ENCODE measurements at regions not wholly inside any gene's neighbourhood (a gene's known extent, or its start where the extent isn't known, plus 50 kb on each side); places are given as distances from the start of the nearest gene placed in this dataset.
A peak's percentile ranks its signal among the peaks of the same experiment; 100 is the strongest.
"Not testable (repeated sequence)": the region's sequence is repeated elsewhere in the genome, so short reads cannot be mapped to it uniquely, and the experiment has no call there.

DNA sequence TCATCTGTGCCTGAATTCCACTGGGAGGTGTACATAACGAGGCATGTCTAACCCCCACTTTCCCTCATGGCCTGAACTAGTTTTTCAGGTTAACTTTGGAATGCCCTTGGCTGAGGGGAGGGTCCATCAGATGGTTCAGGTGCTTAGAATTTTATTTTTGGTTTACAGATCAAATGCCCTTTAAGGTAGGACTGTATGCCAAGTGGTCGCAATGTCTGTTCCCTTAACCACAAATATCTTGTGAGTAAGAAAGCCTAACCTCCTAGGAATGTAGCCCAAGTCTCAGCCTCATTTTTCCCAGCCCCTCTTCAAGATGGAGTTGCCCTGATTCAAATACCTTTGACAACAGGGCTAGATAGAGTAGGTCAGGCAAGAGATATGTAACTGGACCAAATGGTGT, 78.4 kb downstream of the RNASET2 start:
- no peak for DNase-seq

DNA sequence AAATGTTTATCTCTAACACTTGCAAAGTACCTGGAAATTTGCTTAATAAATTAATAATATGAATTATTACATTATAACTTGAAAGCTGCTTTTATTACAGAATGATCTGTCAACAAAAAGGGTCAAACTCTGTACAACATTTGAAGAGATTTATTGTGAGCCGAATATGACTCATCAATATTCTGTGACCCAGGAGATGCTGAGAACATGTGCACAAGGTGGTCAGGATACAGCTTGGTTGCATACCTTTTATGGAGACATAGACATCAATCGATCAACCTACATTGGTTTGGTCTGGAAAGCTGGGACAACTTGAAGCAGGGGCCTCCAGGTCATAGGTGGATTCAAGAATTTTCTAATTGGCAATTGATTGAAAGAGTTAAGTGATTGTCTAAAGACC, 79.0 kb downstream of the RNASET2 start:
- DNase-seq, result no peak

DNA sequence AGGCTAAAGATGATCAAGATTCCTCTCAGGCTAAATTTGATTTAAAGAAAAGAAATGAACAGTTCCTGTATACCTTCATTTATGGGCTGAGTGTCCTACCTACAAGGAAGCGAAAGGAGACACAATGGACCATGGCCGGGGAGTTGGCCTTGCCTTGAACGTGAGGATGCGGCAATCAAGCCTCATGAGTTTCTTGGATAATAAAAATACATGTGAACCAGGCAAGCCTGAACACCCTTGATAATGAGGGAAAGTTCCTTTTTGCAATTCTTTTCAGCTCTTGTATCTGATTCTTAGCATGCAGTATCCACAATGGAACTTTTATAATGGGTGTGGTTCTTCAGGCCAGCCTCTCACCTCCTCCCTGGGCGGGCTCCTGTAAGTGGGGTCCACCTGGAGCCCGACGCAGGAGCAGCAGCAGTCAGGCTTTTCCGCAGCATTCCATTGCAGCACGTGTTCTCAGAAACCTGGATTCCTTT, 83.8 kb downstream of the RNASET2 start:
- no peak for DNase-seq

DNA sequence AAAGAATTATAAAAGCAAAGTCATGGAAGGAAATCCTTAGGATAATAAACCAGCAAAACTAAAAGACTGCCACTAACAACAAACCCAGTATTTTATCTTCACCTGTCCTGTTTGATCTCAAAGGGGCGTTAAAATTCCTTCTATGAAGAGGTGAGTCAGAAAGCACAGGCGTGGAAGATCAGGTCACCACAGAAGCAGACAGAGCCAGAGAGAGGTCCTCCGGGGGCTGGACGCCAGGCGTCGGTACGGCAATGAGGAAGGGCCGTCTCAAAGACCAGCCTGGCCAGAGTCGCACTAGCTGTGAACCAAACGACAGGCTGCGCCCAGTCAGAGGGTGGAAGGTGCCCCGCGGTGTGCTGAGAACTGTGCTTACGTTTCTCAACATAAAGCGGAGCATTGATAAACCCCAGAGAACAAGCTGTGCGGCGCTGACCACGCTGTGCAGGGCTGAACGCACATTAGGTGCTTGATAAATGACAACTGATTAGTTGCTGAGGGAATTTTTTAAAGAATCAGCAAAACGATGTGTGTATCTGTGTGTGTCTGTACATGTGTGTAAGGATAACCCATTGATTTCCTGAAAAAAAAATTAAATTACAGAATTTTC, 85.6 kb downstream of the RNASET2 start:
- DNase-seq, result no peak

DNA sequence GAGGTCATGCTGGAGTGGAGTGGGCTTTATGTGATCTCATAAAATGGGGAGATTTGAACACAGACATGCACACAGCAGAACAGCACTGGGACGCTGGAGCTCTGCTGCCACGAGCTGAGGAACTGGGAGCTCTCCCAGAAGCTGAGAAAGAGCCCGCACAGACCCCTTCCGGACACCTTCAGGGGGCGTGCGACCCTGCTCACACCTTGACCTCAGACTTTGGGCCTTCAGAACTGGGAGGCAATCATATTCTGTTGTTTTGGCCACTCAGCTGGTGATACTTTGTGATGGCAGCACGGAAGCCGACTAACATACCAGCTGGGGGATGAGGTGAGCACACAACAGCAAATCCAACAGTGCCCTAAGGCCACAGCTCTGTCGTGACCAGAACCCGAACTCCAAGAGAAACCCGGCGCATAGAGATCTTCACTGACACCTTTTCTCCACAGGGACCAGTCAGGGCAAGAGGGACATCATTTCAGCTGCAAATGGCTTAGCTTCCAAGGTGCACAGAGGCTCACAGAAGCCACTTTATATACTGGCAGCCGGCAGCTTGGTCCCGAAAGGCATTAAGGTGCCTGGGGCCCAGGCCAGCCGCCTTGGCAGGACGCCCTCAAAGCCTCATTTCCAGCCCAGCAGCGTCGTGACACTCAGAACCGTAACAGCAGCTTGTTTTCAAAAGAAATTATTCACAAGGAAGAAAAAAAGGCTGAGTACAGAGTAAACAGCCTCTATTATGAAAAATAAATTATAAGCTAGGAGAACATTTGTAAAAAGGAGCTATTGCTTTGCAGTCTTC, 89.3 kb downstream of the RNASET2 start:
- no peak for DNase-seq

DNA sequence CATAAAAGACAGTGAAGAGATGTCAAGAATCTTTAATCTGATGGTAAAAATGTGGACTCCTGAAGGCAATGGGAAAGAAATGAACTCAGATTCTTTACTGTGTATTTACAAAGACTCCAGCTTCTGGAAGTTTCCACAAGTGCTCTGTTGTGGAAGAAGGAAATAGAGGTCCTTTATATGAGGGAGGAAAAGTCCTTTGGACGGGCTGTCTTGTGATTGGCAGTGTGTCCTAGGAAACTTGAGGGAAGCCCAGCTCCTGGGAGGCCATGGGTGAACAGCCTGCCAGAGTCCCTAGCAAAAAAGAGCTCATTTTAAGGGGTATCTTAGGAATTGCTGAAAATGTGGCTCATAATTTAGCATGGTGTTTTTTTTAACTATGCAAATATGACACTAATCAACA, 92.0 kb downstream of the RNASET2 start:
- DNase-seq, result no peak

DNA sequence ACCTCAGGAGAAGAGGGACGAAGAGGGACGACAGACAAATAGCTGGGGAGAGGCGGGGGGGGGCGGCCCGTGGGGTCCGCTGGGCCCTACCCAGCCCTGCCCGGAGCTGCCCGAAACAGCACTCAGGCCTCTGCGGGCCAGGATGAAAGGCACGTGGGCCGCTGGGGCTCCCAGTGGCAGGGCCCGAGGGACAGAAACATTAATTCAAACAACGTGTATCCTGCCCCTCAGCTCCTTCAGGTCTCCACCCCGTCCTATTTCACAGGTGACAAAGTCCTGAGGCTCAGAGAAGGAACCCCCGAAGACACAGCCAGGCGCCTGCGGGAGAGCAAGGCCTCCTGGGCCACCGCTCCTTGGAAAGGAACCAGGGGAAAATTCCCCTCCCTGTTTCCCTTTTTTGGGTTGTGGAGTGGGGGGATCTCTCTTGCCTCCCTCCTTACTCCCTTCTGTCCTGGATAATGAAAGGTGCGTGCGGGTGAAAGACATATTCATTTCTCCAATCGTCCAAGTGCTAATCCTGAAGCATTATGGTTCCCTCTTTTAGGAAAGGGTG, 93.3 kb downstream of the RNASET2 start:
- DNase-seq, result no peak

DNA sequence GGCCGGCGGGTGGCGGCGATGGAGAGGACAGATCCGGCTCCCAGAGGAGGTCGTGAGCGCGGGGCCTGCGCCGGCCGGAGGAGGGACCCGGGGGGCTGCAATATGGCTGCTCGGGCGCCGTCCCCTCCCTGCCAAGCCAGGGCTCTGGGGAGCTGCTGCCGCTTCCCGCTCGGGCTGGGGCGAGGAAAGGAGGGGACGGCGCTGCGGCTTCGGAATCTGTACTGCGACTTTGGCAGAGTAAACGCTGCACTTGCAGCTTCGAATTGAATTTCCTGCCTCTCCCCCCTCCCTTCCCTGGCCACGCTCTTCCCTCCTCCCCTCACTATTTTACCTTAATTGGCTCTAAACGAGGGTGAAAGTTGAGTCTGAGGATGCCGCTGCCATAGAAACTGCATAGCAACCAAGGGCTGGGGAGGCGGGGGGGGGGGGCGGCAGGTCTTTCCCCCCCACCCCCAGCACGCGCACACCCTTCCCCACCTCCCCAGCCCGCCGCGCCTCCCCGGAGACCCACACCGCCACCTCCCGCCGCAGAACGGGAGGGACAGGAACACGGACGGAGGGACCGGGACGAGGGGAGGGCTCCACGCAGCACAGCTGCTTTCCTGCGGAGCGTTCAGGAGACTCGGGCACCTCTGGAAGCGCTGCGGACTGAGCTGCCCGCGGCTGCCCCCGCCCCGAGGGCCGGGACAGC, 93.9 kb downstream of the RNASET2 start:
- peak; percentile 40 for DNase-seq

DNA sequence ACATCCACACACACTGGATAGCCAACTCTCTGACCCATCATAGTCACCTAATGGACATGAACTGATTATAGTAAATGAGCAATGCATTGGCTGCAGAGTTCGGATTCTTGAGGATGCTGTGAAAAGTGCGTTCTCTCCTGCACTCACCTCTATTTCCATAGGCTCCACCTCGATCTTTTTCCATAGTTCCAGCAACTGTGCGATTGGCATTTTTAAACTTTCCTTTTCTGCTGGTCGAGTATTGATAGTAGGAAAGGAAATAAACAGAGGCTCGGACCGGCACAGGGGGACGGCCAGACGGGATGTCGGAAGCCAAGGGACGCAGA, 94.4 kb downstream of the RNASET2 start:
- DNase-seq, result no peak

DNA sequence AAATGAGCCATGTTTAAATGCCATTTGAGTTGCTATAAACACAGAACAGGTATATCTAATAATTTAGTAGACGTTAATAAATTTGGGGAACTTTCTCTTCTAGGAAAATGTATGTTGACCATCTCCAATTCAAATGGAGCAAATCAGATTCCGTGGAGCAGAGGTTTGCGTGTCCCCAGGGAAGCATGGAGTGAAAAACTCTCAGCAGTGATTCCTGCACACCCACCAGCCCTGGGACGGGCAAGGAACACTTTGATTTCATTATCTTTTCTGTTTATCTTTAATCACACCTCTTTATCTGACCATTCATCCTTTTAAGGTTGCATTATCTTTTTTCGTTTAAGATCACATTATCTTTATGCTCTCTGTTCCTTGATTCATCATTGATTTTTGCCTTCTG, 95.0 kb downstream of the RNASET2 start:
- no peak for DNase-seq

DNA sequence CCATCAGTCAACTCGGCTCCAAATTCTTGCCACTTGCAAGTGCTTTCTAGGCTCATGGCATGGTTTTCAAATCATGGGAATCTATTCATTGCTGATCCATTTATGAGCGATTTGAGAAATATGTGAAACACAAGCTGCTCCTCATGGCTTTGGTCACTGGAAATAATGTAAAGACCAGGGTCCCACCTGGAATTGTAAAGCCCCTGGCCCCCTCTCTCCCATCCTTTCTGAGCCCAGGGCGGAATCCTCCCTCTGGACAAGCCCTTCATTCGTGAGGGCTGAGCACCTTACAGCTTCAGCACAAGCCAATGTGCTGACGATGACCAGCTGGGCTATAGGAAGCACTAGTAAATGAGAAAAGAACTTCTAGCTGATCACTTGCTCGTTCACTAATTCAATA, 96.0 kb downstream of the RNASET2 start:
- DNase-seq, result no peak

DNA sequence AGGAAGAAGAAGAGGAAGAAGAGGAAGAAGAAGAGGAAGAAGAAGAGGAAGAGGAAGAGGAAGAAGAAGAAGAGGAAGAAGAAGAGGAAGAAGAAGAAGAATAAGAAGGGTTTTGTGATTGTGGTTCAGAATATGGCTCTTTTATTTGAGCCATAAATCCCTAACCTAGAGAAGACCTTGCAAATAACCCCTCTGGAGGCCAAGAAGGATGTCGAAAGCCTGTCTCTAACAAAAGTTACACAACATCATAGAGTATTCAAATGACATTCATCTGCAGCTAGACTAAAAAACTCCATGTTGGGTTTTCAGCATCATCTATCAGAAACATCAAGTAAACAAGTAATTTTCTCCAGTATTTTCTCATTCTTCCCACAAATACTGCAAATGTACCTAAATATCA, 100.9 kb downstream of the RNASET2 start:
- DNase-seq, result no peak

DNA sequence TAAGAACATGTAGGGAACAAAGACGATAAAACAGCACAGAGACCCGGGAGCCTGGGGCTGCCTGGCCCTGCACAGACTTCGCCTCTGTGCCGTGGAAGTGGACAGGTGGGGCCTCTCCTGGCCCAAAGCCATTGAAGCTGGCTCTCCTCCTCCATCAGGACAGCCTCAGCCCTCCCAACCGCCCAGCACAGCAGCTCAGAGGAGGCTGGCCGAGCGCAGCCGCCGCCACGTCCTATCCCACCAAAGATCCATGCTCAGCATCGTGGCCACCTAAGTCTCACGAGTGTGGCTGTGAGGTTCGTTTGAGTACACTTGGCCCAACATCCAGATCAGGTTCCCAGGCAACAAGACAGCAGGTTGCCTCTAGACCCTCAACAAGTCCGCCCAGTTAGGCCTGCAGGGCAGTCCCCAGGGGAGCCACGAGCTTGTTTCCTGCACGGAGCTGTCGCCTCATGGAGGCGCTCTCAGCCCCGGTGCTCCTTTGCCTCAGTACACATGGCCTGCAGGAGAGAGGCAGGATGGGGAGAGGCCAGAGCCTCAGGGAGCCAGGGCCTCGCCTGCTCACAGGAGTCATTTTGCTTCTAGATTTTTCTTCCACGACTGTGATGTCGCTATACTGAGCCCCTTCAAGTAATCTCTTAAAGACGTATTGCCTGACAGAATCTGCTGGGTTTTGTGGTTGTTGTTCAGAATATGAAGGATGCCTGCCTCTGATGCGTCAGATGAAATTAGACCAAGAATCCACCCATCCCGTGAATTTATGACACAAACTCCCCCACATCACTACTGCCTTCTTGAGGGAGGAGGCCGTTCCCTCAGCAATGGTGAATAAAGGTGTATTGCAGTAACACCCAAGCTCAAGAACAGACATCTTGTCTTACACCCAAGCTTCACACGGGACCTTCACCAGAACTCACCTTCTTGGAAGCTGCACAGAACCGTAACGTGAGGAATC, 102.7 kb downstream of the RNASET2 start:
- DNase-seq, result no peak

DNA sequence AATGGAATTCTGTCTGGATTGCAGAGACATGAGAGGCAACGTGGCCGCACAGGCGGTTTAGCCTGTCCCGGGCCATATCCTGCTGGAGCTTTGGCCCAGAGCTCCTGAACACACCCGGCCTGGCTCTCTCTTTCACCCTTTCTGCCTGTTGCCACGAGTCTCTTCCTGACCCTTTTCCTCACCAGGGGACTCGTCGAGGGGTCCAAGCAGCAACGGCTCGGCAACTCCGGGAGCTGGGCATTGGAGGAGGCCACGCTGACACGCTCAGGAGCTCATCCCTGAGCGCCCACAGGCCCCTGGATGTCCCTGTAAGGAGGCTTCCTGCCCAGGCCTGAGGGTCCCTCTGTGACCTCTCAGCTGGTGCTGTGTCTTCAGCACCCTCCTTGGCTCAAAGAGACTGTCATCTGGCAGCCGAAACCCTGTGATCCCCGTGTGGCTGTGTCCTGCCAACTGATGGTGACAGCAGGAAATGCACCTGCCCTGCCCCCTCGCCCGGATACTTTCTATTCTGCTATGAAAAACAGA, 103.8 kb downstream of the RNASET2 start:
- DNase-seq, result no peak

DNA sequence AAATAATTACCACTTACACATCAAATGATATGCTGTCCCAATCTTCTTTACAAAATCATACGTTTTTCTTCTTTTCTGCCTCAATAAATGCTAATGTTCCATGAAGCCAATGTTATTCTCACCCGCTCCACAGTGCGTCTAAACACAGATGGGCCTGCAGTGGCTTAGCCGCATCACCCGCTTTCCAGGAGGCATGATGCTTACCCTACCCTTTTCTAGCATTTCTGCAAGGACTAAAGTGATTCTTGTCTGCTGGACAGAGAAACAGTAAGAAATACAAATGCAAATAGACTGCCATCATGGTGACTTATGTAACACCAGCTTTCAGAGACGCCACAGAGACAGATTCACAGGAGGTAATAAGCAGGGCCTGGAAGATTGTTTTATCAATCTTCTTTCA, 104.4 kb downstream of the RNASET2 start:
- no peak for DNase-seq

DNA sequence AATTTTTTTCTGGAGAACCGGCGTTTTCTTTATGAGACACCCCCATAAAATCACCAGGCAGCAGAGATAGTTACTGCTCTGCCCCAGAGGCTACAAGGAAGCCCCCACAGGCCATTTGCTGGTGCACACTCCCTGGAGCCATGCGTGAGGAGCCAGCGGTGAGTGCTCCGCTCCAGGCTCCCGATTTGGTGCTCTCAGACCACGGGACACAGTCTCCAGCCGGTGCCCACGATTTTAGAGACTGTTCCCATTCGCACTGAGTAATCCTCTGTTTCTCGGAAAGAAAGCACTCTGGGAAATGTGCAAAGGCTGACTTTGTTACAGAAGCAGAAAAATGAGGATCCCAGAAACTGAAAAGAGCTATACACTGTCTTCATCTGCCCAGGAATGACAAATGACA, 104.9 kb downstream of the RNASET2 start:
- no peak for DNase-seq

DNA sequence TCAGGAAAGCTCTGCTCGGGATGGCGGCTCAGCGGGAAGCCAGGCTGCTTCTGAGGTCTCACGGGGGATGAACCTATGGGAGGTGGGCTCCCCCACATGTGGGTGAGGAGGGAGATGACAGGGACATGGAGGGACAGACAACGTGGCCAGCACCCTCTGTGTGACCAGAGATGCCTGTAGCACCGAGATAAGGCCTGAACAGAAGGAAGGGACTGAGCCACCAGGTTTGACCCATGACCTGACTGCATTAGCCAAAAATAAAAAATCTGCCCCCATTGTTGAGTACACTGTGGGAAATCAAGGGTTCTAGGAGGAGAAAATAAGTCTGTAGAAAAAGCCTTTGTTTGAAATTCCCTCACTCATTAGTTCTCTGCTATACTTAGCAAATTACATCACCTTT, 105.7 kb downstream of the RNASET2 start:
- no peak for DNase-seq

DNA sequence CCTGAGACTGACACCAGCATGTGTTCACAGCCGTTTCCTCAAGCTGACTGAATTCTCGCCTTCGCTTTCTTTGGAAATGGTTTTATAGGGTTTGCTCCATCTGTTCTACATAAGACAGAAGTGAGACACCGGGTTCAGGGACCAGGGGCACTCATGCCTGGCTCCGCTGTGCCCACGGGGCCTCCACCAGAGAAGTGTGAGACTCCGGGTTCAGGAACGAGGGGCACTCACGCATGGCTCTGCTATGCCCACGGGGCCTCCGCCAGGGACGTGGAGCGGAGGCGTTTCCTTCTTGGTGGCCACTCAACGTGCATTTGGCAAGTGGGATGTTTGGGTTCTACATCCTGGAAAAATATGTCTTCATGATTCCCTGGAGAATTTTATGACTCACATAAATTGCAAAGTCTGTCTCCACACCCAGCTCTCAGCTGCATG, 106.6 kb downstream of the RNASET2 start:
- no peak for DNase-seq

DNA sequence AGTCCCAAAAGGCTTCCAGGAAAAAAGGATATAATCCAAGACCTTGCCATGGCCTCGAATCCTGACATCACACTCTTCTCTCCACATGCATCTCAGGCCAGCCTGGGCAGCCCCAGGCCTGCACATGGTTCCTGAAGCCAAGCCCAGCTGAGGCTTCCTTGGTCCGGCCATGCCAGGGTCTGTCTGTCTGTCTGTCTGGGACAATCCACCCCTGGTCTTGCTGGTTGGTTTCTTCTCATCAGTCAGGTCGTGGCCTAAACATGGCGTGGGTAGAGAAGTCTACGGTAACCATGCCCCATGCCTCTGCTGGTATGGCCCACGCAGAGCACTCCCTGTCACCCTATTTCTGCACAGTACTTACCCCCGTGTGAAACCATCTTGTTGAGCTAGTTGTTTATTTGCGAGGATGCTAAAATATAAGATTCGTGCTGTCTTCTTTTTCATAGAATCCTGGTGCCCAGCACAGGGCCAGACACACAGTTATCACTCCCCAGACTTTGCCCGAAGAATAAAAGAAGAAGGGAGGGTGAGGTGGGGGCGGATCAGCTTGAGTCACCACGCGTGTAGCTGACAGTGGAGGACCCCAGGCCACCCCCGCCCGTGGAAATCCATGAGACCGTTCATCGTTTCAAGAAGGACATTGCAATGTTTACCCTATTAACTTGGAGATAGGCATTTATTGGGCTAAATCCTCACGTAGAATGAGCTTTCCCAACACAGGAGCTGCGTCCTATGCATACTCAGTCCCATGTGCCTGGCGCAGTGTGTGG, 107.2 kb downstream of the RNASET2 start:
- DNase-seq, result no peak

DNA sequence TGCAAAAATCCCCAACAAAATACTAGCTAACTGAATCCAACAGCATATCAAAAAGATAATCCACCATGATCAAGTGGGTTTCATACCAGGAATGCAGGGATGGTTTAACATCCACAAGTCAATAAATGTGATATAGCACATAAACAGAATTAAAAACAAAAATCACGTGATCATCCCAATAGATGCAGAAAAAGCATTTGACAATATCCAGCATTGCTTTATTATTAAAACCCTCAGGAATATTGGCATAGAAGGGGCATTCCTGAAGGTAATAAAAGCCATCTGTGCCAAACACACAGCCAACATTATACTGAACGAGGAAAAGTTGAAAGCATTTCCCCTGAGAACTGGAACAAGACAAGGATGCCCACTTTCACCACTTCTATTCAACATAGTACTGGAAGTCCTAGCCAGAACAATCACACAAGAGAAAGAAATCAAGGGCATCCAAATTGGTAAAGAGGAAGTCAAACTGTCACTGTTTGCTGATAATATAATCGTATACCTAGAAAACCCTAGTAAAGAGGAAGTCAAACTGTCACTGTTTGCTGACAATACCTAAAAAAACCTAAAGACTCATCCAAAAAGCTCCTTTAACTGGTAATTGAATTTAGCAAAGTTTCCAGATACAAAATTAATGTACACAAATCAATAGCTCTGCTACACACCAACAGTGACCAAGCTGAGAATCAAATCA, 109.8 kb downstream of the RNASET2 start:
- DNase-seq, result not testable (repeated sequence)

DNA sequence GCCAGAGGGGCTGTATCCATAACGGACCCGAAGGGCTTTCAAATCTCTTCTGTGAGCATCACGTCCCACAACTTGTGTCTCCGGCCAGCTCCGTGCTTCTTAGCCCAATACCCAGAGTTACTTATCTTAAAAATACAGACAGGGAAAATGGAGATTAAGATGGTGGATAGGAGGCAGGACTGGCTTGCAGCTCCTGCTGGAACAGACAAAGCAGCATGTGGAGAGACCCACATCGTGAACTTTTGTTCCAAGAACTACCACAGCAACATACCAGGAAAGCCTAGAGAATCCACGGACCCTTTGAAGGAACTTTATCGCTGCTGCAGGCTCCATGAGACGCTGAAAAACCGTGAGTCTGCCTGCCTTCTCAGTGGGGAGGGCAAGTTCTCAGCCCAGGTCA, 113.7 kb downstream of the RNASET2 start:
- no peak for DNase-seq

Data from right hindlimb (tissue), 1 donor.